ENCODE measurements at regions not wholly inside any gene's neighbourhood (a gene's known extent, or its start where the extent isn't known, plus 50 kb on each side); places are given as distances from the start of the nearest gene placed in this dataset.
"Not testable (repeated sequence)": the region's sequence is repeated elsewhere in the genome, so short reads cannot be mapped to it uniquely, and the experiment has no call there.

- no peak for DNase-seq
These were observed 670.1 kb upstream of the POM121L12 start for GRCh38 chr7:52365349-52365748.

- no peak for DNase-seq
These were observed 672.9 kb upstream of the POM121L12 start for GRCh38 chr7:52362521-52362920.

- DNase-seq = no peak
These were observed 674.9 kb upstream of the POM121L12 start for GRCh38 chr7:52360541-52360940.

GRCh38 chr7:52355053-52355452 is 680.4 kb upstream of the POM121L12 start:
- no peak for DNase-seq

- DNase-seq = no peak
These were observed 683.1 kb upstream of the POM121L12 start for GRCh38 chr7:52352013-52352981.

- DNase-seq = no peak
These were observed 691.4 kb upstream of the POM121L12 start for GRCh38 chr7:52344015-52344414.

GRCh38 chr7:52340067-52340466 is 695.4 kb upstream of the POM121L12 start:
- no peak for DNase-seq

GRCh38 chr7:52328328-52328727 is 707.1 kb upstream of the POM121L12 start:
- not testable (repeated sequence) for DNase-seq

GRCh38 chr7:52325237-52325636 is 710.2 kb upstream of the POM121L12 start:
- no peak for DNase-seq

GRCh38 chr7:52323202-52323746 is 712.2 kb upstream of the POM121L12 start:
- DNase-seq = no peak

GRCh38 chr7:52320610-52321009 is 714.8 kb upstream of the POM121L12 start:
- no peak for DNase-seq

- no peak for DNase-seq
These were observed 717.5 kb upstream of the POM121L12 start for GRCh38 chr7:52317921-52318320.

GRCh38 chr7:52311886-52312285 is 723.5 kb upstream of the POM121L12 start:
- no peak for DNase-seq

GRCh38 chr7:52309631-52310030 is 725.8 kb upstream of the POM121L12 start:
- no peak for DNase-seq

- no peak for DNase-seq
These were observed 732.5 kb upstream of the POM121L12 start for GRCh38 chr7:52302765-52303520.

GRCh38 chr7:52297128-52297527 is 738.3 kb upstream of the POM121L12 start:
- DNase-seq = no peak

GRCh38 chr7:52294942-52295341 is 740.5 kb upstream of the POM121L12 start:
- no peak for DNase-seq

- no peak for DNase-seq
These were observed 746.2 kb upstream of the POM121L12 start for GRCh38 chr7:52289247-52289646.

GRCh38 chr7:52287698-52288097 is 747.7 kb upstream of the POM121L12 start:
- no peak for DNase-seq

- DNase-seq = no peak
These were observed 749.7 kb upstream of the POM121L12 start for GRCh38 chr7:52285689-52286088.

- no peak for DNase-seq
These were observed 752.1 kb upstream of the POM121L12 start for GRCh38 chr7:52283335-52283734.
